H1 (cell line): ENCODE measurements at regions not wholly inside any gene's neighbourhood (a gene's known extent, or its start where the extent isn't known, plus 50 kb on each side); places are given as distances from the start of the nearest gene placed in this dataset.

Experiments
- CTCF ChIA-PET: fragments of 300-600 bp; sonication (Branson Sonifier 250); formaldehyde crosslinking; loops from one replicate; lab custom pipeline; 2021; ENCODE audit not compliant: partially characterized antibody; lab: Charles Lee
- POLR2A ChIA-PET: fragments of 300-600 bp; sonication (Branson Sonifier 250); formaldehyde crosslinking; loops from one replicate; lab custom pipeline; 2021; ENCODE audit warnings: inconsistent platforms; ENCODE audit not compliant: partially characterized antibody; lab: Charles Lee
- DNase-seq, 2 experiments: peaks; one replicate each; pipeline versions ENCODE4 v3.0.0 to v3.0.0-alpha.2; 2010 to 2022; ENCODE audit warnings: low spot score in 2 of 2, low read depth in 1 of 2, mixed read lengths in 1 of 2
- FAIRE-seq: peaks from 2 replicates; lab custom pipeline; 2011; peaks lifted over from hg19 to GRCh38; lab: Jason Lieb, UNC
- H2AFZ ChIP-seq: 2 replicates; pipeline ENCODE4 v1.8.1; 2012; ENCODE audit warnings: low read length, inconsistent platforms
- H2AK5ac ChIP-seq: 2 replicates; pipeline ENCODE4 v1.6.1; 2013; ENCODE audit warnings: low read depth, low read length
- H2BK120ac ChIP-seq: replicated peaks from 2 replicates; pipeline ENCODE3; 2013; ENCODE audit warnings: low read depth, low read length, inconsistent platforms
- H2BK12ac ChIP-seq: 2 replicates; pipeline ENCODE4 v1.6.1; 2013; ENCODE audit warnings: low read depth, low read length
- H2BK15ac ChIP-seq: 2 replicates; pipeline ENCODE4 v1.6.1; 2013; ENCODE audit warnings: low read length
- H2BK20ac ChIP-seq: 2 replicates; pipeline ENCODE4 v1.6.1; 2013; ENCODE audit warnings: low read length
- H2BK5ac ChIP-seq: 2 replicates; pipeline ENCODE4 v1.6.1; 2013; ENCODE audit warnings: low read depth, low read length
- H3K14ac ChIP-seq: 2 replicates; pipeline ENCODE4 v1.6.1; 2013; ENCODE audit warnings: inconsistent platforms; ENCODE audit not compliant: insufficient read length
- H3K18ac ChIP-seq: 2 replicates; pipeline ENCODE4 v1.6.1; 2013; ENCODE audit warnings: low read length; ENCODE audit errors: extremely low read depth
- H3K23ac ChIP-seq: 2 replicates; pipeline ENCODE4 v1.6.1; 2013; ENCODE audit warnings: inconsistent platforms; ENCODE audit not compliant: insufficient read length
- H3K23me2 ChIP-seq: 2 replicates; pipeline ENCODE4 v1.6.1; 2013; ENCODE audit warnings: low read depth, low read length
- H3K27ac ChIP-seq: 2 replicates; pipeline ENCODE4 v1.6.1; 2011; ENCODE audit warnings: low read depth, low read length, inconsistent platforms
- H3K27me3 ChIP-seq, 4 experiments: replicated peaks in 1 of 4; 1 replicate in 1 of 4; 2 replicates in 3 of 4; pipeline versions ENCODE4 v1.6.1 to v1.8.1; 2011 to 2013; ENCODE audit warnings: low read length in 3 of 4, mild to moderate bottlenecking in 3 of 4, inconsistent platforms in 2 of 4, mixed read lengths in 2 of 4, moderate library complexity in 1 of 4; ENCODE audit not compliant: control insufficient read depth in 3 of 4, insufficient read depth in 3 of 4; ENCODE audit errors: extremely low read depth in 1 of 4
- H3K36me3 ChIP-seq, 4 experiments: 2 replicates each; pipeline versions ENCODE4 v1.6.1 to v1.8.1; 2011 to 2013; ENCODE audit warnings: mild to moderate bottlenecking in 4 of 4, low read length in 3 of 4, moderate library complexity in 2 of 4, control low read depth in 1 of 4, inconsistent platforms in 1 of 4; ENCODE audit not compliant: insufficient read depth in 4 of 4, control insufficient read depth in 2 of 4
- H3K4ac ChIP-seq: replicated peaks from 2 replicates; pipeline ENCODE3; 2013; ENCODE audit warnings: low read length, low read depth, mixed read lengths, inconsistent platforms; ENCODE audit not compliant: insufficient read length
- H3K4me1 ChIP-seq, 4 experiments: replicated peaks in 1 of 4; 1 replicate in 1 of 4; 2 replicates in 3 of 4; pipeline versions ENCODE4 v1.6.1 to v1.8.1; 2011 to 2013; ENCODE audit warnings: low read length in 3 of 4, inconsistent platforms in 2 of 4, mixed read lengths in 1 of 4; ENCODE audit not compliant: insufficient read depth in 4 of 4, control insufficient read depth in 3 of 4
- H3K4me2 ChIP-seq, 2 experiments: 2 replicates each; pipeline versions ENCODE4 v1.6.1 to v1.8.1; 2011 to 2013; ENCODE audit warnings: low read depth in 2 of 2, low read length in 2 of 2, control low read depth in 1 of 2, inconsistent platforms in 1 of 2, mild to moderate bottlenecking in 1 of 2; ENCODE audit not compliant: insufficient read depth in 1 of 2
- H3K4me3 ChIP-seq, 4 experiments: fragments of 200-600, 300-600 bp in 1 of 4; sonication (generic), shearing (Covaris generic), sonication (Bioruptor Twin) in 1 of 4; 2 replicates each; pipeline versions ENCODE4 v1.5.1 to v1.8.1; 2011 to 2016; ENCODE audit warnings: low read length in 4 of 4, low read depth in 3 of 4, control low read depth in 2 of 4, inconsistent platforms in 2 of 4, mild to moderate bottlenecking in 2 of 4, mixed read lengths in 1 of 4, moderate library complexity in 1 of 4; ENCODE audit not compliant: insufficient read depth in 2 of 4; ENCODE audit errors: extremely low read depth in 1 of 4
- H3K56ac ChIP-seq: replicated peaks from 2 replicates; pipeline ENCODE3; 2013; ENCODE audit warnings: low read depth, mild to moderate bottlenecking, mixed read lengths, low read length, inconsistent platforms; ENCODE audit not compliant: insufficient read length
- H3K79me1 ChIP-seq: 2 replicates; pipeline ENCODE4 v1.6.1; 2013; ENCODE audit warnings: low read depth, low read length, control low read depth
- H3K79me2 ChIP-seq, 2 experiments: 2 replicates each; pipeline versions ENCODE4 v1.6.1 to v1.8.1; 2012 to 2013; ENCODE audit warnings: low read length in 2 of 2, mild to moderate bottlenecking in 2 of 2, inconsistent platforms in 1 of 2; ENCODE audit not compliant: insufficient read depth in 2 of 2, control insufficient read depth in 1 of 2
- H3K9ac ChIP-seq, 4 experiments: replicated peaks in 1 of 4; 1 replicate in 1 of 4; 2 replicates in 3 of 4; pipeline versions ENCODE4 v1.6.1 to v1.8.1; 2011 to 2013; ENCODE audit warnings: low read depth in 3 of 4, low read length in 3 of 4, control low read depth in 2 of 4, mild to moderate bottlenecking in 2 of 4, moderate library complexity in 2 of 4, inconsistent platforms in 1 of 4; ENCODE audit errors: extremely low read depth in 1 of 4
- H3K9me3 ChIP-seq, 2 experiments: 2 replicates each; pipeline versions ENCODE4 v1.6.1 to v1.8.1; 2012 to 2013; ENCODE audit warnings: mild to moderate bottlenecking in 2 of 2, moderate library complexity in 2 of 2, control low read depth in 1 of 2, inconsistent platforms in 1 of 2, low read depth in 1 of 2, low read length in 1 of 2, mixed read lengths in 1 of 2; ENCODE audit not compliant: insufficient read depth in 2 of 2
- H4K20me1 ChIP-seq, 2 experiments: replicated peaks in 1 of 2; 2 replicates each; pipeline versions ENCODE3 to v1.8.1; 2011 to 2013; ENCODE audit warnings: inconsistent platforms in 2 of 2, low read length in 2 of 2, mild to moderate bottlenecking in 1 of 2; ENCODE audit not compliant: insufficient read depth in 2 of 2, control insufficient read depth in 1 of 2
- H4K5ac ChIP-seq: 2 replicates; pipeline ENCODE4 v1.6.1; 2013; ENCODE audit warnings: low read length, low read depth, mixed read lengths, inconsistent platforms; ENCODE audit not compliant: insufficient read length
- H4K8ac ChIP-seq: 2 replicates; pipeline ENCODE4 v1.8.0; 2013; ENCODE audit warnings: mild to moderate bottlenecking, moderate library complexity, low read length, inconsistent platforms; ENCODE audit not compliant: insufficient read depth; ENCODE audit errors: extremely low read depth
- H4K91ac ChIP-seq: replicated peaks from 2 replicates; pipeline ENCODE3; 2013; ENCODE audit warnings: low read length, mixed read lengths, inconsistent platforms; ENCODE audit not compliant: insufficient read length
- CHD7 ChIP-seq: fragments of 300-600 bp; sonication (generic); IDR thresholded peaks from 2 replicates; pipeline ENCODE4 v1.7.1; 2012; ENCODE audit warnings: low read length, moderate library complexity, mild to moderate bottlenecking, inconsistent platforms; ENCODE audit not compliant: insufficient replicate concordance
- WGBS, 2 experiments: shearing (Covaris generic) in 1 of 2; methylation state at CpG; one replicate each; pipeline versions ENCODE4 v1.1.6 to v1.1.7; 2013 to 2015; ENCODE audit warnings: low lambda C conversion rate in 2 of 2, mixed read lengths in 2 of 2, inconsistent platforms in 1 of 2, low coverage in 1 of 2, missing lambda C conversion rate in 1 of 2; ENCODE audit not compliant: insufficient replicate concordance in 2 of 2, insufficient coverage in 1 of 2, insufficient read length in 1 of 2; ENCODE audit errors: extremely low coverage in 1 of 2, missing lambda C conversion rate in 1 of 2; 5-methylcytosine and 5-hydroxymethylcytosine counted together

GRCh38 chr3:135889443-135889842 is 76.1 kb upstream of the PPP2R3A start:
- Histone ChIP-seq H3K56ac (no peak overlapping the region), H3K4me1 (peaks cover 0 to 4% (median 2%) of the 10 kb centered on the region in 4 experiments; a peak in 2 of 7 replicates), H3K9ac (no peak overlapping the region), H3K4me2 (no peak overlapping the region), H2BK5ac (no peak overlapping the region), H4K91ac (no peak overlapping the region), H2BK120ac (no peak overlapping the region), H3K79me1 (no peaks in the 10 kb centered on the region), H3K9me3 (no peaks in the 10 kb centered on the region), H2BK20ac (no peak overlapping the region), H3K79me2 (no peaks in the 10 kb centered on the region), H3K36me3 (no peaks in the 10 kb centered on the region), H3K27me3 (no peaks in the 10 kb centered on the region), H3K23me2 (no peaks in the 10 kb centered on the region; the same call in 1 of the 2 replicates), H3K27ac (no peak overlapping the region), H4K20me1 (no peaks in the 10 kb centered on the region), H3K18ac (no peak overlapping the region), H4K8ac (no peak overlapping the region), H3K23ac (no peak overlapping the region), H3K4me3 (no peak overlapping the region), H2AK5ac (no peak overlapping the region), H4K5ac (no peak overlapping the region), H3K4ac (no peak overlapping the region), H2BK12ac (no peak overlapping the region), H2AFZ (no peak overlapping the region), H2BK15ac (no peak overlapping the region), H3K14ac (no peak overlapping the region)
- CTCF ChIA-PET = no interaction called here
- DNase-seq (no peak), FAIRE-seq (no peak)
- POLR2A ChIA-PET = no interaction called here
- WGBS, 2 experiments = 21% methylated on average over 2 of the region's 2 CpGs; no CpG with 5 or more reads in 1 of the 2 experiments
- TF ChIP-seq CHD7 = no peak
